ENCODE measurements at regions not wholly inside any gene's neighbourhood (a gene's known extent, or its start where the extent isn't known, plus 50 kb on each side); places are given as distances from the start of the nearest gene placed in this dataset.

DNA sequence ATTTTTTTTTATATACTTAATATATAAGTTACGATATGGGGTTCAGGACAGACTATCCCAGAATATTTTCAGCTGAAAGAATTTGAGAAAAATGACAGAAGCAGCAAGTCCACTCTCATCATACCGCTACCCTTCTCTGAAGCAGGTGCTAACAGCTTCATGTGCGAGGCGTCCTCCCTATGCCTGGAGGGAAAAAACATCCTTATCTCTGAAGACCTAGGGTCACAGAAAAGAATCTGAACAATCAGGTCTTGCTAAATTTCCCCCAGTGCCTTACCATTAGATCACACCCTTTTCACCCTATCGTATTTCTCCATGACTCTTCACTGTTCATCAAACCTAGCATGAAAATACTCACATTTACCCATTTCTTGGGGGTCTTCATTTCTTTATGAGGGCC, 51.9 kb upstream of the CREB1 start:
- no peak for DNase-seq (ENCODE audit: low spot score)

DNA sequence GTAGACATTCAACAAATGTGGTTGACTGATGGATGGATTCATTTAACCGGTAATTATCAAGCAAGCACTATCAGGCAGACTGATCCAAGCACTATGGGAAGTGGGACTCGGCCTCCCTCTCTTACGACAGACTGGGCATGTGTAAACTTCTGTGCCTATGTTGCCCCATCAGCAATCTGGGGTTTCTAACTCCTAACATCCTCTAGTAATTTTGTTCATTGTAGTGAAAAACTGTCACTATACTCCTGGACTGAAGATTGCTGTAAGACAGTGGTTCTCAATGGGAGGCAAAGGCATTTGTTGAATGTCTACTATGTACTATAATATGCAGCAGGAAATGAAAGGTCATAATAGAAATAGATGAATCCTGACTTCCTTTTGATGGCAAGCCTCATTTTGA, 51.2 kb upstream of the CREB1 start:
- DNase-seq (ENCODE audit: low spot score), result no peak

DNA sequence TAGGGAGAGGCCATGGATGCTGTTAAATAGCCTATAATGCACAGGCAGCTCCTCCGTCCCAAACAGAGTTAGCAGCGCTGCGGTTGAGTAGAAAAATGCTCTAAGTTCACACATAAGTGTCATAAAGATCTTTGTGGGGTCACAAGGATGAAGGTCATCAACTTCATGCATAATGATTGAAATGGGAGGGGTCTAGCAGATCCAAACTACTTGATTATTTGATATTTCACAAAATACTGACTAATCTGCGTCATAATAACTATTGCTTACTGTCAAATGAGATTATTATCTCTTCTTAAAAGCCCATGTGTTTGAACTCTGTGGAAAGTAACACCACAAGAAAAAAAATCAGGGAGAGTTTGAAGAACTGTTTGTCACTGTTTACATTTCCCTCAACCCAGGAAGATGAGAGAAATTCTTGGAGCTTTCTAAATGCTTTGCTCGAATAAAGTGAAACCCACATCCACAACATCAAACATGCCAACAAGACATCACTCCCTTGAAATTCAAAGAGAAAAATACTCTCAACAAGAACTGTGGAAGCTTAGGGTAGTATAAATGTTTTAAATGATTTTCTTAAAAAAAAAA, 50.5 kb upstream of the CREB1 start:
- no peak for DNase-seq (ENCODE audit: low spot score)

Small RNAs in the stretch of these regions (small RNA-seq; reads per million reads assigned to genes)
- gene MIR1302-4, result 0 reads per million in 2 experiments

Data from SK-N-DZ (cell line).